ENCODE measurements at regions not wholly inside any gene's neighbourhood (a gene's known extent, or its start where the extent isn't known, plus 50 kb on each side); places are given as distances from the start of the nearest gene placed in this dataset.

- TF ChIP-seq CTCF (conservative IDR thresholded peaks at IDR 0.05; ENCODE audit: low read length) (no peak), EZH2phosphoT487 (IDR thresholded peaks at IDR 0.05; ENCODE audit: borderline replicate concordance, low read depth, low read length) (no peak)
- peak; percentile 15 for DNase-seq (ENCODE audit: low spot score)
- Histone ChIP-seq H3K4me3 (ENCODE audit: low read depth, low read length, poor library complexity, severe bottlenecking) (no peak overlapping the region), H3K79me2 (ENCODE audit: insufficient read depth, low read depth, low read length) (no peaks in the 10 kb centered on the region), H3K36me3 (ENCODE audit: insufficient read depth, low read length) (no peaks in the 10 kb centered on the region), H3K4me2 (ENCODE audit: low read length) (no peak overlapping the region), H2AFZ (ENCODE audit: low read length) (peak overlapping the region; percentile 80; the same call in 1 of the 2 replicates), H3K9me2 (ENCODE audit: insufficient read depth, low read length) (no peaks in the 10 kb centered on the region), H3K4me1 (ENCODE audit: insufficient read depth, low read length, poor library complexity, severe bottlenecking) (peaks cover 21% of the 10 kb centered on the region), H3K27ac (ENCODE audit: low read depth, low read length, poor library complexity, severe bottlenecking) (peak overlapping the region; percentile 33), H3K9me3 (ENCODE audit: low read length) (peaks cover 4% of the 10 kb centered on the region; the same call in 1 of the 2 replicates), H4K20me1 (ENCODE audit: insufficient read depth, low read length) (no peaks in the 10 kb centered on the region)
- POLR2A ChIA-PET: interaction anchor here (0.7 to 1.1 kb wide), 3 partner anchors 11 to 211 kb away, joined by 3 to 5 read pairs (median 4); no protein-coding TSS in a partner anchor
- intact Hi-C loops (cut with micrococcal nuclease; ENCODE audit: unreplicated experiment): no loop called here
- CTCF ChIA-PET (ENCODE audit: unreplicated experiment): no interaction called here
- no TSS peak for BruUV-seq (replicated peaks)
These were observed 1679.0 kb upstream of the B3GALT2 start for GRCh38 chr1:194865383-194865782.

- CTCF ChIA-PET (ENCODE audit: unreplicated experiment): no interaction called here
- POLR2A ChIA-PET: interaction anchor here (1.0 to 1.3 kb wide), 2 partner anchors 8 to 15 kb away, joined by 5 to 7 read pairs; no protein-coding TSS in a partner anchor
- no TSS peak for BruUV-seq (replicated peaks)
These were observed 1675.7 kb upstream of the B3GALT2 start for GRCh38 chr1:194862129-194862528.

More at GRCh38 chr1:194862129-194862528, 1675.7 kb upstream of the B3GALT2 start:
- Histone ChIP-seq H3K4me1 (ENCODE audit: insufficient read depth, low read length, poor library complexity, severe bottlenecking) (peaks cover 10% of the 10 kb centered on the region), H3K9me3 (ENCODE audit: low read length) (peaks cover 4% of the 10 kb centered on the region; the same call in 1 of the 2 replicates), H4K20me1 (ENCODE audit: insufficient read depth, low read length) (no peaks in the 10 kb centered on the region), H3K27ac (ENCODE audit: low read depth, low read length, poor library complexity, severe bottlenecking) (no peak overlapping the region), H3K79me2 (ENCODE audit: insufficient read depth, low read depth, low read length) (no peaks in the 10 kb centered on the region), H2AFZ (ENCODE audit: low read length) (no peak overlapping the region), H3K9me2 (ENCODE audit: insufficient read depth, low read length) (no peaks in the 10 kb centered on the region), H3K36me3 (ENCODE audit: insufficient read depth, low read length) (no peaks in the 10 kb centered on the region), H3K4me3 (ENCODE audit: low read depth, low read length, poor library complexity, severe bottlenecking) (no peak overlapping the region), H3K4me2 (ENCODE audit: low read length) (no peak overlapping the region)
- intact Hi-C loops (cut with micrococcal nuclease; ENCODE audit: unreplicated experiment): loop anchor here (5.0 kb wide), 1 partner anchor 50 kb away; no protein-coding TSS in a partner anchor
- DNase-seq (ENCODE audit: low spot score): no peak
- TF ChIP-seq EZH2phosphoT487 (IDR thresholded peaks at IDR 0.05; ENCODE audit: borderline replicate concordance, low read depth, low read length) (no peak), CTCF (conservative IDR thresholded peaks at IDR 0.05; ENCODE audit: low read length) (no peak)
